K562 (cell line): ENCODE measurements at regions not wholly inside any gene's neighbourhood (a gene's known extent, or its start where the extent isn't known, plus 50 kb on each side); places are given as distances from the start of the nearest gene placed in this dataset.

Experiments used
- ATAC-seq: fragments of 200-7000 bp; cut with Tn5 transposase; 3 replicates; pipeline ENCODE4 v1.9.1; 2020; ENCODE audit warnings: moderate library complexity
- BruUV-seq: library from RNA; stranded (reverse); fragments of 400-500 nt; replicated peaks from 2 replicates; lab custom pipeline; 2021; lab: Mats Ljungman, UMichigan
- CTCF ChIA-PET: fragments of 300-600 bp; formaldehyde crosslinking; extraction: SDS; loops from one replicate; lab custom pipeline; 2021; ENCODE audit warnings: low intra/inter-chr PET ratio; lab: Yijun Ruan, JAX
- POLR2A ChIA-PET: fragments of 300-600, 350-650 bp; sonication (Branson Sonifier 250); formaldehyde crosslinking; extraction: SDS; loops from one replicate; lab custom pipeline; 2021; ENCODE audit warnings: antibody characterized with exemption, inconsistent platforms; lab: Yijun Ruan, JAX
- DNase-seq, 4 experiments: peaks; one replicate each; pipeline versions ENCODE4 v3.0.0 to v3.0.0-alpha.2; 2011 to 2018; ENCODE audit warnings: low spot score in 3 of 4, mixed read lengths in 3 of 4; ENCODE audit errors: extremely low read depth in 1 of 4
- FAIRE-seq: peaks from 2 replicates; lab custom pipeline; 2011; peaks lifted over from hg19 to GRCh38; lab: Jason Lieb, UNC
- H2AFZ ChIP-seq: 2 replicates; pipeline ENCODE4 v1.6.0; 2011; ENCODE audit warnings: low read depth, low read length, control low read depth, inconsistent platforms
- H3K27ac ChIP-seq: fragments of 200-600 bp; 3 replicates; pipeline ENCODE4 v1.8.0; 2011; ENCODE audit warnings: low read depth, mild to moderate bottlenecking, control low read depth, inconsistent platforms, low read length, moderate library complexity, mixed read lengths; ENCODE audit errors: extremely low read depth
- H3K27me3 ChIP-seq, 2 experiments: fragments of 300-600 bp in 1 of 2; 2 replicates in 1 of 2; 3 replicates in 1 of 2; pipeline versions ENCODE4 v1.6.0 to v1.8.0; 2011; ENCODE audit warnings: inconsistent platforms in 2 of 2, low read length in 2 of 2, mild to moderate bottlenecking in 1 of 2, mixed read lengths in 1 of 2, moderate library complexity in 1 of 2; ENCODE audit not compliant: control insufficient read depth in 2 of 2, insufficient read depth in 2 of 2
- H3K36me3 ChIP-seq: fragments of 300-600 bp; 3 replicates; pipeline ENCODE4 v1.8.0; 2011; ENCODE audit warnings: mild to moderate bottlenecking, low read length, inconsistent platforms; ENCODE audit not compliant: control insufficient read depth, insufficient read depth
- H3K4me1 ChIP-seq, 2 experiments: fragments of 200-600 bp in 1 of 2; replicated peaks in 1 of 2; 2 replicates in 1 of 2; 3 replicates in 1 of 2; pipeline versions ENCODE4 v1.5.1 to v1.8.0; 2011; ENCODE audit warnings: inconsistent platforms in 2 of 2, low read length in 2 of 2, mild to moderate bottlenecking in 1 of 2, mixed read lengths in 1 of 2, moderate library complexity in 1 of 2; ENCODE audit not compliant: control insufficient read depth in 2 of 2, insufficient read depth in 2 of 2
- H3K4me2 ChIP-seq: 2 replicates; pipeline ENCODE4 v1.6.1; 2011; ENCODE audit warnings: low read length, control low read depth, inconsistent platforms, mixed read lengths; ENCODE audit not compliant: insufficient read depth
- H3K4me3 ChIP-seq: fragments of 200-600 bp; sonication (generic), shearing (Covaris generic); 2 replicates; pipeline ENCODE4 v1.5.1; 2016; ENCODE audit warnings: control low read depth, inconsistent platforms
- H3K79me2 ChIP-seq: fragments of 200-600 bp; 3 replicates; pipeline ENCODE4 v1.8.0; 2011; ENCODE audit warnings: low read length, inconsistent platforms; ENCODE audit not compliant: control insufficient read depth, insufficient read depth
- H3K9ac ChIP-seq, 2 experiments: 2 replicates each; pipeline versions ENCODE4 v1.6.0 to v1.6.1; 2011; ENCODE audit warnings: low read depth in 2 of 2, low read length in 2 of 2, control low read depth in 1 of 2, inconsistent platforms in 1 of 2, mild to moderate bottlenecking in 1 of 2, mixed read lengths in 1 of 2; ENCODE audit not compliant: insufficient read depth in 1 of 2
- H3K9me1 ChIP-seq: one replicate; pipeline ENCODE4 v1.6.0; 2011; ENCODE audit warnings: inconsistent platforms, mild to moderate bottlenecking, low read length, moderate library complexity; ENCODE audit not compliant: control insufficient read depth, insufficient read depth
- H3K9me3 ChIP-seq: replicated peaks from 2 replicates; pipeline ENCODE4 v1.5.1; 2011; ENCODE audit warnings: low read depth, low read length, inconsistent platforms; ENCODE audit not compliant: control insufficient read depth, insufficient read depth
- H4K20me1 ChIP-seq: replicated peaks from 2 replicates; pipeline ENCODE4 v1.6.1; 2011; ENCODE audit warnings: low read length, inconsistent platforms, mixed read lengths; ENCODE audit not compliant: control insufficient read depth, insufficient read depth
- CHD4 ChIP-seq: fragments of 200-600 bp; sonication (generic); IDR thresholded peaks from 3 replicates; pipeline ENCODE4 v1.6.1; 2012; ENCODE audit warnings: low read depth, mild to moderate bottlenecking, mixed read lengths, low read length, inconsistent platforms; ENCODE audit not compliant: insufficient read depth, insufficient replicate concordance, poor library complexity, severe bottlenecking
- CREB3 ChIP-seq: fragments of 450-650 bp; conservative IDR thresholded peaks from 2 replicates; pipeline ENCODE4 v1.6.1; 2016; ENCODE audit warnings: missing genetic modification characterization, low read depth, mild to moderate bottlenecking, missing compliant biosample characterization, moderate library complexity
- E2F1 ChIP-seq: sonication (generic); formaldehyde crosslinking; IDR thresholded peaks from 2 replicates; pipeline ENCODE4 v1.8.1; 2023; ENCODE audit warnings: mild to moderate bottlenecking, missing genetic modification reagents, moderate library complexity
- HOXB6 ChIP-seq: fragments of 250-450 bp; sonication (Bioruptor Pico); IDR thresholded peaks from 2 replicates; pipeline ENCODE4 v1.5.1; 2022; ENCODE audit warnings: mild to moderate bottlenecking, borderline replicate concordance
- HSF4 ChIP-seq: fragments of 250-450 bp; sonication (Bioruptor Pico); IDR thresholded peaks from 2 replicates; pipeline ENCODE4 v2.1.2; 2022; ENCODE audit warnings: mild to moderate bottlenecking, moderate library complexity, borderline replicate concordance
- IFI16 ChIP-seq: fragments of 250-450 bp; sonication (Bioruptor Pico); IDR thresholded peaks from 2 replicates; pipeline ENCODE4 v2.1.2; 2022; ENCODE audit warnings: mild to moderate bottlenecking, inconsistent platforms
- LCOR ChIP-seq: sonication (generic); formaldehyde crosslinking; IDR thresholded peaks from 2 replicates; pipeline ENCODE4 v1.8.0; 2022; ENCODE audit warnings: mild to moderate bottlenecking, missing genetic modification reagents
- NBN ChIP-seq: fragments of 450-650 bp; IDR thresholded peaks from 2 replicates; pipeline ENCODE4 v1.6.1; 2016; ENCODE audit warnings: low read depth, mild to moderate bottlenecking
- NR3C1 ChIP-seq: sonication (generic); formaldehyde crosslinking; IDR thresholded peaks from 2 replicates; pipeline ENCODE4 v1.8.1; 2022; ENCODE audit warnings: missing genetic modification reagents
- POU5F1 ChIP-seq: fragments of 150-350 bp; IDR thresholded peaks from 2 replicates; pipeline ENCODE4 v1.6.1; 2014; ENCODE audit warnings: borderline replicate concordance, low read length, low read depth, mild to moderate bottlenecking; ENCODE audit not compliant: partially characterized antibody
- RBM14 ChIP-seq: fragments of 200-400 bp; formaldehyde crosslinking; IDR thresholded peaks from 2 replicates; pipeline ENCODE4 v1.6.1; 2018; ENCODE audit warnings: low read depth, mild to moderate bottlenecking, low read length, moderate library complexity, borderline replicate concordance; ENCODE audit not compliant: insufficient read depth
- RFX5 ChIP-seq: IDR thresholded peaks from 2 replicates; pipeline ENCODE4 v1.6.1; 2011; ENCODE audit warnings: low read depth, mild to moderate bottlenecking, improper control_type of control experiment, low read length
- SMARCA5 ChIP-seq: fragments of 450-650 bp; IDR thresholded peaks from 2 replicates; pipeline ENCODE4 v1.6.1; 2016
- STAT5A ChIP-seq: IDR thresholded peaks from 2 replicates; pipeline ENCODE4 v1.6.1; 2012; ENCODE audit warnings: low read length, inconsistent platforms, borderline replicate concordance
- ZNF12 ChIP-seq: sonication (generic); formaldehyde crosslinking; IDR thresholded peaks from 2 replicates; pipeline ENCODE4 v1.4.0; 2020; ENCODE audit warnings: mild to moderate bottlenecking, missing genetic modification reagents
- ZNF3 ChIP-seq: fragments of 250-450 bp; sonication (Bioruptor Pico); IDR thresholded peaks from 2 replicates; pipeline ENCODE4 v1.5.0; 2021; ENCODE audit warnings: mild to moderate bottlenecking, moderate library complexity
- ZNF311 ChIP-seq: fragments of 250-450 bp; sonication (Bioruptor Pico); IDR thresholded peaks from 2 replicates; pipeline ENCODE4 v1.4.0; 2020; ENCODE audit warnings: mild to moderate bottlenecking, moderate library complexity
- ZNF436 ChIP-seq: fragments of 250-450, 450-650 bp; sonication (Bioruptor Pico); formaldehyde crosslinking; IDR thresholded peaks from 2 replicates; pipeline ENCODE4 v1.7.0; 2020; ENCODE audit warnings: mild to moderate bottlenecking
- ZNF76 ChIP-seq: fragments of 250-450 bp; sonication (Bioruptor Pico); IDR thresholded peaks from 2 replicates; pipeline ENCODE4 v1.4.0; 2020; ENCODE audit warnings: mild to moderate bottlenecking, moderate library complexity, borderline replicate concordance
- WGBS: fragments of 100-300 bp; shearing (Covaris generic); methylation state at CpG from one replicate; pipeline ENCODE4 v1.1.6; 2016; ENCODE audit warnings: low coverage, mixed read lengths; ENCODE audit not compliant: insufficient coverage; ENCODE audit errors: missing lambda C conversion rate; 5-methylcytosine and 5-hydroxymethylcytosine counted together
- in situ Hi-C: fragments of 300-500 bp; cut with MboI; formaldehyde crosslinking; loops from 4 replicates; pipeline ENCODE4 v1.15.0; 2018; ENCODE audit warnings: inconsistent platforms, mixed read lengths
- intact Hi-C: fragments of 100-400 bp; cut with micrococcal nuclease; formaldehyde crosslinking; loops from 2 replicates; pipeline ENCODE4 v1.14.2; 2022

- no TSS peak for BruUV-seq
Observed at GRCh38 chr9:71323357-71323756, 201.9 kb upstream of the TRPM3 start.

More at GRCh38 chr9:71323357-71323756, 201.9 kb upstream of the TRPM3 start:
- Histone ChIP-seq H3K4me2 (no peak overlapping the region), H4K20me1 (no peaks in the 10 kb centered on the region), H2AFZ (no peak overlapping the region), H3K27ac (no peak overlapping the region), H3K79me2 (no peaks in the 10 kb centered on the region), H3K9ac (no peak overlapping the region), H3K4me1 (no peaks in the 10 kb centered on the region), H3K4me3 (no peak overlapping the region), H3K36me3 (no peaks in the 10 kb centered on the region), H3K9me1 (no peaks in the 10 kb centered on the region), H3K27me3 (no peaks in the 10 kb centered on the region), H3K9me3 (no peaks in the 10 kb centered on the region)
- in situ Hi-C loops = no loop called here
- DNase-seq = no peak
- intact Hi-C loops = no loop called here
- TF ChIP-seq CHD4 (no peak), HSF4 (CRISPR knock-in tag) (no peak), ZNF76 (CRISPR knock-in tag) (no peak), POU5F1 (no peak), IFI16 (no peak), NBN (no peak), RFX5 (no peak), NR3C1 (CRISPR knock-in tag) (no peak), ZNF12 (no peak), SMARCA5 (no peak), ZNF436 (no peak), CREB3 (tag) (no peak), HOXB6 (CRISPR knock-in tag) (no peak), E2F1 (CRISPR knock-in tag) (no peak), LCOR (CRISPR knock-in tag) (no peak), ZNF311 (CRISPR knock-in tag) (no peak), STAT5A (no peak), RBM14 (no peak), ZNF3 (no peak)
- WGBS = 0% methylated on average over 3 of the region's 3 CpGs
- ChIA-PET POLR2A (interaction anchor here (0.6 kb wide), 1 partner anchor 23 kb away, joined by 4 read pairs; no protein-coding TSS in a partner anchor), CTCF (no interaction called here)
- FAIRE-seq = no peak
- ATAC-seq = no peak
